Transverse colon (tissue), 4 donors: ENCODE measurements at regions not wholly inside any gene's neighbourhood (a gene's known extent, or its start where the extent isn't known, plus 50 kb on each side); places are given as distances from the start of the nearest gene placed in this dataset.
"Not testable (repeated sequence)": the region's sequence is repeated elsewhere in the genome, so short reads cannot be mapped to it uniquely, and the experiment has no call there.

Source experiments
- DNase-seq: peaks from one replicate; pipeline ENCODE4 v3.0.0-alpha.2; 2019
- H3K27ac ChIP-seq, 4 donors: fragments of 200-600 bp; sonication (generic); 2 replicates each; pipeline ENCODE4 v1.5.1; 2016 to 2018; ENCODE audit warnings: inconsistent platforms in 4 of 4
- H3K27me3 ChIP-seq: fragments of 200-600 bp; sonication (generic); 2 replicates; pipeline ENCODE4 v1.5.1; 2017; ENCODE audit warnings: inconsistent platforms
- H3K36me3 ChIP-seq, 4 donors: fragments of 200-600 bp; sonication (generic); 2 replicates each; pipeline ENCODE4 v1.5.1; 2017 to 2019; ENCODE audit warnings: inconsistent platforms in 4 of 4
- H3K4me1 ChIP-seq, 4 donors: fragments of 200-600 bp; sonication (generic); 2 replicates each; pipeline ENCODE4 v1.5.1; 2017 to 2020; ENCODE audit warnings: inconsistent platforms in 4 of 4
- H3K4me3 ChIP-seq, 4 donors: fragments of 200-600 bp; sonication (generic); 1 replicate in 1 of 4; 2 replicates in 3 of 4; pipeline versions ENCODE4 v1.5.1 to v1.6.1; 2017 to 2019; ENCODE audit warnings: inconsistent platforms in 4 of 4
- H3K9me3 ChIP-seq, 2 donors: fragments of 200-600 bp; sonication (generic); 2 replicates each; pipeline ENCODE4 v1.5.1; 2017 to 2019; ENCODE audit warnings: inconsistent platforms in 2 of 2
- EP300 ChIP-seq: sonication (generic); formaldehyde crosslinking; IDR thresholded peaks from one replicate; pipeline ENCODE4 v1.6.1; 2017; ENCODE audit warnings: antibody characterized with exemption, low read depth
- POLR2A ChIP-seq: fragments of 450-650 bp; IDR thresholded peaks from one replicate; pipeline ENCODE4 v1.6.1; 2016; ENCODE audit warnings: antibody characterized with exemption, mild to moderate bottlenecking, moderate library complexity
- POLR2AphosphoS5 ChIP-seq, 3 donors: sonication (generic); formaldehyde crosslinking; IDR thresholded peaks; one replicate each; pipeline ENCODE4 v1.6.1; 2016; ENCODE audit warnings: antibody characterized with exemption in 3 of 3
- WGBS, 2 donors: methylation state at CpG; one replicate each; pipeline ENCODE4 v1.1.5; 2018; ENCODE audit warnings: low coverage in 1 of 2; 5-methylcytosine and 5-hydroxymethylcytosine counted together
- in situ Hi-C, 4 donors: fragments of 200-750 bp; cut with MboI; loops; one replicate each; pipeline versions ENCODE4 v1.15.0 to v1.15.1; 2017; ENCODE audit warnings: low sequenced_read_pairs in 3 of 4, low pct_ligation_motif_present in 1 of 4, low pct_unique_long_range_greater_than_20kb in 1 of 4
- intact Hi-C: fragments of 100-400 bp; cut with DNase I; formaldehyde crosslinking; loops from one replicate; pipeline ENCODE4 v1.15.1; 2023; ENCODE audit warnings: low total_unique reads
- TF ChIP-seq, protein P1 (sequence below), 5 experiments: fragments of 200-600 bp in 3 of 5; fragments of 450-650 bp in 2 of 5; sonication (generic) in 3 of 5; IDR thresholded peaks; 1 replicate in 2 of 5; 2 replicates in 3 of 5; pipeline ENCODE4 v1.5.1; 2016 to 2017; ENCODE audit warnings: antibody characterized with exemption in 5 of 5, inconsistent platforms in 3 of 5, mild to moderate bottlenecking in 2 of 5, moderate library complexity in 1 of 5

DNA sequence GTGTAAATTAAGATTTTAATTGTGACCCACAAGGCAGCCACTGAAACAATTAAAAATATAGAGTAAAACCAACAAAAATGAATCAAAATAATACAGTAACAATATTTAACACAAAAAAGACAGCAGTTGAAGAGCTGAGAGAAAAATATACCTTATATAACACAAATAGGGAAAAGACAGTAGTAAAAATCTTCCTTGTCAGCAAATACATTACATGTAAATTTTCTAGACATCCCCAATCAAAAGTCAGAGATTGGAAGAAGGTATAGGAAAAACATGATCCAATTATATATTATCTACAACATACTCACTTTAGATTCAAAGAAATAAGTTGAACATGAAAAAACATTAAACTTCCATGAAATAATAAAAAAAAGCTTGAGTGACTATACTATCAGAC is 330.8 kb downstream of the UBE2NL start:
- Histone ChIP-seq H3K4me1 (no peaks in the 10 kb centered on the region), H3K27me3 (no peaks in the 10 kb centered on the region), H3K27ac (no peak overlapping the region), H3K9me3 (no peaks in the 10 kb centered on the region), H3K36me3 (no peaks in the 10 kb centered on the region), H3K4me3 (no peak overlapping the region)
- intact Hi-C loops: no loop called here
- no peak for DNase-seq
- in situ Hi-C loops: no loop called here
- TF ChIP-seq POLR2AphosphoS5 (IDR thresholded peaks at IDR 0.05) (no peak), EP300 (no peak), POLR2A (no peak)
- TF ChIP-seq, protein P1, sequence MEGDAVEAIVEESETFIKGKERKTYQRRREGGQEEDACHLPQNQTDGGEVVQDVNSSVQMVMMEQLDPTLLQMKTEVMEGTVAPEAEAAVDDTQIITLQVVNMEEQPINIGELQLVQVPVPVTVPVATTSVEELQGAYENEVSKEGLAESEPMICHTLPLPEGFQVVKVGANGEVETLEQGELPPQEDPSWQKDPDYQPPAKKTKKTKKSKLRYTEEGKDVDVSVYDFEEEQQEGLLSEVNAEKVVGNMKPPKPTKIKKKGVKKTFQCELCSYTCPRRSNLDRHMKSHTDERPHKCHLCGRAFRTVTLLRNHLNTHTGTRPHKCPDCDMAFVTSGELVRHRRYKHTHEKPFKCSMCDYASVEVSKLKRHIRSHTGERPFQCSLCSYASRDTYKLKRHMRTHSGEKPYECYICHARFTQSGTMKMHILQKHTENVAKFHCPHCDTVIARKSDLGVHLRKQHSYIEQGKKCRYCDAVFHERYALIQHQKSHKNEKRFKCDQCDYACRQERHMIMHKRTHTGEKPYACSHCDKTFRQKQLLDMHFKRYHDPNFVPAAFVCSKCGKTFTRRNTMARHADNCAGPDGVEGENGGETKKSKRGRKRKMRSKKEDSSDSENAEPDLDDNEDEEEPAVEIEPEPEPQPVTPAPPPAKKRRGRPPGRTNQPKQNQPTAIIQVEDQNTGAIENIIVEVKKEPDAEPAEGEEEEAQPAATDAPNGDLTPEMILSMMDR (IDR thresholded peaks at IDR 0.05): no peak

GRCh38 chrX:144219035-144219434 is 335.2 kb downstream of the UBE2NL start:
- intact Hi-C loops (no loop called here), in situ Hi-C loops (no loop called here)
- H3K36me3 ChIP-seq: no peaks in the 10 kb centered on the region
- TF ChIP-seq POLR2AphosphoS5 (IDR thresholded peaks at IDR 0.05) (no peak), POLR2A (no peak), EP300 (no peak)
- TF ChIP-seq, protein P1 (IDR thresholded peaks at IDR 0.05): no peak
- no peak for DNase-seq
- no peak overlapping the region for H3K27ac ChIP-seq
- WGBS, 2 donors: 33% methylated on average over 4 of the region's 4 CpGs; no CpG with 5 or more reads in 1 of the 2 donors
- no peaks in the 10 kb centered on the region for H3K4me1 ChIP-seq
- no peaks in the 10 kb centered on the region for H3K27me3 ChIP-seq
- H3K4me3 ChIP-seq: no peak overlapping the region
- H3K9me3 ChIP-seq: no peaks in the 10 kb centered on the region

DNA sequence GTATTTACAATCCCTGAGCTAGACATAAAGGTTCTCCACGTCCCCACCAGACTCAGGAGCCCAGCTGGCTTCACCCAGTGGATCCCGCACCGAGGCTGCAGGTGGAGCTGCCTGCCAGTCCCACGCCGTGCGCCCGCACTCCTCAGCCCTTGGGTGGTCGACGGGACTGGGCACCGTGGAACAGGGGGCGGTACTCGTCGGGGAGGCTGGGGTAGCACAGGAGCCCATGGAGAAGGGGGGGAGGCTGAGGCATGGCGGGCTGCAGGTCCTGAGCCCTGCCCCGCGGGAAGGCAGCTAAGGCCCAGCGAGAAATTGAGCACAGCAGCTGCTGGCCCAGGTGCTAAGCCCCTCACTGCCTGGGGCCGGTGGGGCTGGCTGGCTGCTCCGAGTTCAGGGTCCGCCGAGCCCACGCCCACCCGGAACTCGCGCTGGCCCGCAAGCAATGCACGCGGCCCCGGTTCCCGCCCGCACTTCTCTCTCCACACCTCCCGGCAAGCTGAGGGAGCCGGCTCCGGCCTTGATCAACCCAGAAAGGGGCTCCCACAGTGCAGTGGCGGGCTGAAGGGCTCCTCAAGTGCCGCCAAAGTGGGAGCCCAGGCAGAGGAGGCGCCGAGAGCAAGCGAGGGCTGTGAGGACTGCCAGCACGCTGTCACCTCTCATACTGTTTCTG is 347.4 kb downstream of the UBE2NL start:
- 86% methylated on average over 37 of the region's 40 CpGs; no CpG with 5 or more reads in 1 of the 2 donors for WGBS, 2 donors
- intact Hi-C loops, in situ Hi-C loops, H3K36me3 ChIP-seq, DNase-seq, H3K27ac ChIP-seq, H3K9me3 ChIP-seq, H3K4me3 ChIP-seq, H3K4me1 ChIP-seq, H3K27me3 ChIP-seq: not testable (repeated sequence)

GRCh38 chrX:144253356-144253755 is 369.5 kb downstream of the UBE2NL start:
- TF ChIP-seq POLR2A (no peak), POLR2AphosphoS5 (IDR thresholded peaks at IDR 0.05) (no peak), EP300 (no peak)
- TF ChIP-seq, protein P1 (IDR thresholded peaks at IDR 0.05): no peak
- no peaks in the 10 kb centered on the region for H3K4me1 ChIP-seq
- H3K27me3 ChIP-seq: no peaks in the 10 kb centered on the region
- DNase-seq: no peak
- in situ Hi-C loops: no loop called here
- intact Hi-C loops: no loop called here
- WGBS, 2 donors: 64% methylated on average over 1 of the region's 1 CpG; no CpG with 5 or more reads in 1 of the 2 donors
- H3K9me3 ChIP-seq: no peaks in the 10 kb centered on the region
- H3K27ac ChIP-seq: no peak overlapping the region
- no peak overlapping the region for H3K4me3 ChIP-seq
- no peaks in the 10 kb centered on the region for H3K36me3 ChIP-seq

- no peak overlapping the region for H3K27ac ChIP-seq
- no peak overlapping the region for H3K4me3 ChIP-seq
- H3K36me3 ChIP-seq: no peaks in the 10 kb centered on the region
- H3K27me3 ChIP-seq: no peaks in the 10 kb centered on the region
- H3K9me3 ChIP-seq: no peaks in the 10 kb centered on the region
- TF ChIP-seq POLR2A (no peak), POLR2AphosphoS5 (IDR thresholded peaks at IDR 0.05) (no peak), EP300 (no peak)
- no peaks in the 10 kb centered on the region for H3K4me1 ChIP-seq
- DNase-seq: no peak
- intact Hi-C loops (no loop called here), in situ Hi-C loops (no loop called here)
- 48% methylated on average over 3 of the region's 3 CpGs; no CpG with 5 or more reads in 1 of the 2 donors for WGBS, 2 donors
Observed at GRCh38 chrX:144259054-144259453, 375.2 kb downstream of the UBE2NL start.
